GM23338 (cell line): ENCODE measurements at regions not wholly inside any gene's neighbourhood (a gene's known extent, or its start where the extent isn't known, plus 50 kb on each side); places are given as distances from the start of the nearest gene placed in this dataset.

Source experiments
- ATAC-seq: fragments of 200-7000 bp; cut with Tn5 transposase; 3 replicates; pipeline ENCODE4 v1.9.1; 2020
- DNase-seq: peaks from one replicate; pipeline ENCODE4 v3.0.0-alpha.2; 2015; ENCODE audit warnings: low spot score
- H2AFZ ChIP-seq: fragments of 200-600 bp; sonication (generic); 2 replicates; pipeline ENCODE4 v1.8.0; 2016; ENCODE audit warnings: antibody characterized with exemption, mild to moderate bottlenecking, moderate library complexity
- H3F3A ChIP-seq: fragments of 200-600 bp; sonication (generic); replicated peaks from 2 replicates; pipeline ENCODE4 v1.8.0; 2017; ENCODE audit warnings: antibody characterized with exemption, mixed run types, low read depth
- H3K27ac ChIP-seq: fragments of 200-600 bp; sonication (generic); 2 replicates; pipeline ENCODE4 v1.6.1; 2016; ENCODE audit warnings: low read depth
- H3K27me3 ChIP-seq: fragments of 200-600 bp; sonication (generic); 2 replicates; pipeline ENCODE4 v1.8.0; 2016; ENCODE audit warnings: mild to moderate bottlenecking, mixed run types, moderate library complexity; ENCODE audit not compliant: insufficient read depth
- H3K36me3 ChIP-seq: fragments of 200-600 bp; sonication (generic); 2 replicates; pipeline ENCODE4 v1.8.0; 2016; ENCODE audit warnings: mild to moderate bottlenecking; ENCODE audit not compliant: insufficient read depth
- H3K4me1 ChIP-seq: fragments of 200-600 bp; sonication (generic); 2 replicates; pipeline ENCODE4 v1.8.0; 2016; ENCODE audit warnings: mild to moderate bottlenecking, moderate library complexity; ENCODE audit not compliant: insufficient read depth
- H3K4me2 ChIP-seq: fragments of 200-600 bp; sonication (generic); 2 replicates; pipeline ENCODE4 v1.7.1; 2017; ENCODE audit warnings: mixed run types
- H3K4me3 ChIP-seq: fragments of 200-600 bp; sonication (generic); 2 replicates; pipeline ENCODE4 v1.6.1; 2016; ENCODE audit warnings: mixed run types
- H3K79me2 ChIP-seq: fragments of 200-600 bp; sonication (generic); replicated peaks from 2 replicates; pipeline ENCODE4 v1.8.0; 2017; ENCODE audit warnings: mild to moderate bottlenecking; ENCODE audit not compliant: insufficient read depth
- H3K9me2 ChIP-seq: fragments of 200-600 bp; sonication (generic); 2 replicates; pipeline ENCODE4 v1.8.0; 2017; ENCODE audit not compliant: insufficient read depth
- H4K20me1 ChIP-seq: fragments of 200-600 bp; sonication (generic); replicated peaks from 2 replicates; pipeline ENCODE4 v1.8.0; 2017; ENCODE audit warnings: mild to moderate bottlenecking; ENCODE audit not compliant: insufficient read depth
- H3K27ac Mint-ChIP-seq: 2 replicates; pipeline ENCODE4 v1.8.0; 2020; ENCODE audit warnings: inconsistent platforms, mild to moderate bottlenecking, moderate library complexity, mixed read lengths
- H3K27me3 Mint-ChIP-seq: 3 replicates; pipeline ENCODE4 v1.8.0; 2022; ENCODE audit warnings: low read depth, mild to moderate bottlenecking, moderate library complexity, mixed read lengths, inconsistent platforms; ENCODE audit not compliant: insufficient read depth, poor library complexity
- H3K36me3 Mint-ChIP-seq: 3 replicates; pipeline ENCODE4 v1.8.0; 2021; ENCODE audit warnings: low read depth, mild to moderate bottlenecking, inconsistent platforms, moderate library complexity, mixed read lengths
- H3K4me1 Mint-ChIP-seq: 3 replicates; pipeline ENCODE4 v1.8.0; 2020; ENCODE audit warnings: mild to moderate bottlenecking, inconsistent platforms, mixed read lengths
- H3K4me3 Mint-ChIP-seq: 3 replicates; pipeline ENCODE4 v1.8.0; 2021; ENCODE audit warnings: moderate library complexity, mild to moderate bottlenecking, inconsistent platforms, mixed read lengths
- H3K9me3 Mint-ChIP-seq: 3 replicates; pipeline ENCODE4 v1.8.0; 2020; ENCODE audit warnings: moderate library complexity, mild to moderate bottlenecking, inconsistent platforms, mixed read lengths
- CTCF ChIP-seq, 2 experiments: fragments of 200-600 bp in 1 of 2; sonication (generic) in 1 of 2; conservative IDR thresholded peaks; 2 replicates each; pipeline versions ENCODE4 v1.5.1 to v1.6.1; 2016 to 2017; ENCODE audit warnings: antibody characterized with exemption in 2 of 2, low read depth in 2 of 2, mild to moderate bottlenecking in 2 of 2, moderate library complexity in 1 of 2
- EZH2phosphoT487 ChIP-seq: fragments of 200-600 bp; sonication (generic); IDR thresholded peaks from one replicate; pipeline ENCODE4 v1.8.1; 2018; ENCODE audit warnings: antibody characterized with exemption; ENCODE audit not compliant: unreplicated experiment
- JUNB ChIP-seq: IDR thresholded peaks from one replicate; pipeline ENCODE4 v1.6.1; 2016; ENCODE audit warnings: antibody characterized with exemption; ENCODE audit not compliant: unreplicated experiment
- NANOG ChIP-seq: IDR thresholded peaks from 2 replicates; pipeline ENCODE4 v1.6.1; 2016; ENCODE audit warnings: antibody characterized with exemption, borderline replicate concordance
- POLR2AphosphoS5 ChIP-seq: IDR thresholded peaks from 2 replicates; pipeline ENCODE4 v1.6.1; 2016; ENCODE audit warnings: antibody characterized with exemption, low read depth
- REST ChIP-seq: IDR thresholded peaks from one replicate; pipeline ENCODE4 v1.6.1; 2018; ENCODE audit warnings: antibody characterized with exemption; ENCODE audit not compliant: unreplicated experiment
- STAT1 ChIP-seq: IDR thresholded peaks from one replicate; pipeline ENCODE4 v1.6.1; 2016; ENCODE audit warnings: antibody characterized with exemption; ENCODE audit not compliant: unreplicated experiment
- ZNF331 ChIP-seq: fragments of 250-450 bp; sonication (Bioruptor Pico); IDR thresholded peaks from 2 replicates; pipeline ENCODE4 v1.5.0; 2020; ENCODE audit warnings: low read depth, mild to moderate bottlenecking, moderate library complexity

- Mint-ChIP-seq H3K27me3 (peaks cover 16% of the 10 kb centered on the region), H3K9me3 (no peaks in the 10 kb centered on the region), H3K4me3 (no peak overlapping the region), H3K36me3 (peaks cover 3% of the 10 kb centered on the region; the same call in 2 of the 3 replicates), H3K4me1 (no peaks in the 10 kb centered on the region; the same call in 2 of the 3 replicates), H3K27ac (no peak overlapping the region)
- H3K4me3 ChIP-seq: no peak overlapping the region
- DNase-seq: peak; percentile 17
- TF ChIP-seq CTCF (conservative IDR thresholded peaks at IDR 0.05; ENCODE audit: low read depth in 2 of 2) (peak; percentile 13 to 37; a peak in 3 of 4 replicates), POLR2AphosphoS5 (no peak)
- no peaks in the 10 kb centered on the region for H4K20me1 ChIP-seq
- no peaks in the 10 kb centered on the region for H3K9me2 ChIP-seq
- ATAC-seq: peak; percentile 68
- no peaks in the 10 kb centered on the region for H3K27me3 ChIP-seq
- no peaks in the 10 kb centered on the region for H3K36me3 ChIP-seq
- H2AFZ ChIP-seq: no peak overlapping the region
- H3K27ac ChIP-seq: no peak overlapping the region
- H3K79me2 ChIP-seq: no peaks in the 10 kb centered on the region
- H3K4me2 ChIP-seq: no peak overlapping the region
- H3F3A ChIP-seq: no peaks in the 10 kb centered on the region
- no peaks in the 10 kb centered on the region for H3K4me1 ChIP-seq
Observed at GRCh38 chr20:60627751-60628565, 624.1 kb upstream of the CDH4 start.

GRCh38 chr20:60628749-60629148 lies 623.3 kb upstream of the CDH4 start:
- no peak overlapping the region for H3K4me3 ChIP-seq
- no peaks in the 10 kb centered on the region for H3K9me2 ChIP-seq
- no peaks in the 10 kb centered on the region for H3F3A ChIP-seq
- no peak overlapping the region for H3K4me2 ChIP-seq
- TF ChIP-seq JUNB: no peak
- TF ChIP-seq ZNF331 (CRISPR knock-in tag): no peak
- no peak for TF ChIP-seq STAT1
- no peak for TF ChIP-seq REST
- no peak for TF ChIP-seq EZH2phosphoT487
- no peak for TF ChIP-seq NANOG
- Mint-ChIP-seq H3K9me3 (no peaks in the 10 kb centered on the region), H3K4me1 (no peaks in the 10 kb centered on the region; the same call in 2 of the 3 replicates), H3K27ac (no peak overlapping the region), H3K36me3 (peaks cover 3% of the 10 kb centered on the region; the same call in 2 of the 3 replicates), H3K4me3 (no peak overlapping the region), H3K27me3 (peaks cover 16% of the 10 kb centered on the region)
- no peaks in the 10 kb centered on the region for H4K20me1 ChIP-seq
- ATAC-seq: no peak
- H2AFZ ChIP-seq: no peak overlapping the region
- H3K27ac ChIP-seq: no peak overlapping the region
- no peaks in the 10 kb centered on the region for H3K27me3 ChIP-seq
- no peaks in the 10 kb centered on the region for H3K4me1 ChIP-seq
- DNase-seq: no peak
- H3K36me3 ChIP-seq: no peaks in the 10 kb centered on the region
- no peaks in the 10 kb centered on the region for H3K79me2 ChIP-seq
